ENCODE measurements at regions not wholly inside any gene's neighbourhood (a gene's known extent, or its start where the extent isn't known, plus 50 kb on each side); places are given as distances from the start of the nearest gene placed in this dataset.

GRCh38 chr14:73780896-73781295, 66.7 kb upstream of the PNMA1 start:
- DNase-seq (ENCODE audit: low spot score), result no peak

- no peak for DNase-seq (ENCODE audit: low spot score)
Measured at GRCh38 chr14:73780391-73780790, 66.2 kb upstream of the PNMA1 start.

GRCh38 chr14:73778736-73779135, 64.6 kb upstream of the PNMA1 start:
- no peak for DNase-seq (ENCODE audit: low spot score)

- DNase-seq (ENCODE audit: low spot score), result no peak
Measured at GRCh38 chr14:73777420-73777819, 63.2 kb upstream of the PNMA1 start.

GRCh38 chr14:73776194-73776537, 62.0 kb upstream of the PNMA1 start:
- no peak for DNase-seq (ENCODE audit: low spot score)

GRCh38 chr14:73775339-73776193, 61.4 kb upstream of the PNMA1 start:
- DNase-seq (ENCODE audit: low spot score), result no peak

- DNase-seq (ENCODE audit: low spot score), result no peak
Measured at GRCh38 chr14:73774671-73775070, 60.5 kb upstream of the PNMA1 start.

- DNase-seq (ENCODE audit: low spot score), result no peak
Measured at GRCh38 chr14:73774241-73774570, 60.0 kb upstream of the PNMA1 start.

GRCh38 chr14:73773441-73774240, 59.5 kb upstream of the PNMA1 start:
- DNase-seq (ENCODE audit: low spot score), result no peak

- DNase-seq (ENCODE audit: low spot score), result no peak
Measured at GRCh38 chr14:73771848-73772638, 57.9 kb upstream of the PNMA1 start.

- no peak for DNase-seq (ENCODE audit: low spot score)
Measured at GRCh38 chr14:73770977-73771847, 57.0 kb upstream of the PNMA1 start.

GRCh38 chr14:73768107-73768506, 53.9 kb upstream of the PNMA1 start:
- no peak for DNase-seq (ENCODE audit: low spot score)

GRCh38 chr14:73764406-73765280, 50.5 kb upstream of the PNMA1 start:
- no peak for DNase-seq (ENCODE audit: low spot score)
